Endothelial cell (in vitro differentiated cells): ENCODE measurements at regions not wholly inside any gene's neighbourhood (a gene's known extent, or its start where the extent isn't known, plus 50 kb on each side); places are given as distances from the start of the nearest gene placed in this dataset.

Experiments used
- DNase-seq: peaks from one replicate; pipeline ENCODE4 v3.0.0; 2021; ENCODE audit warnings: low spot score
- H3K27ac Mint-ChIP-seq: one replicate; pipeline ENCODE4 v1.8.0; 2021; ENCODE audit warnings: mixed read lengths, inconsistent platforms; ENCODE audit not compliant: unreplicated experiment
- H3K27me3 Mint-ChIP-seq: one replicate; pipeline ENCODE4 v1.8.0; 2021; ENCODE audit warnings: mild to moderate bottlenecking, moderate library complexity, mixed read lengths, inconsistent platforms; ENCODE audit not compliant: unreplicated experiment
- H3K36me3 Mint-ChIP-seq: one replicate; pipeline ENCODE4 v1.8.0; 2021; ENCODE audit warnings: mild to moderate bottlenecking, low read depth, mixed read lengths, inconsistent platforms; ENCODE audit not compliant: unreplicated experiment
- H3K4me1 Mint-ChIP-seq: one replicate; pipeline ENCODE4 v1.8.0; 2021; ENCODE audit warnings: mild to moderate bottlenecking, mixed read lengths, inconsistent platforms; ENCODE audit not compliant: unreplicated experiment
- H3K4me3 Mint-ChIP-seq: one replicate; pipeline ENCODE4 v1.8.0; 2021; ENCODE audit warnings: mild to moderate bottlenecking, mixed read lengths, inconsistent platforms; ENCODE audit not compliant: unreplicated experiment
- H3K9me3 Mint-ChIP-seq: one replicate; pipeline ENCODE4 v1.8.0; 2021; ENCODE audit warnings: mixed read lengths, inconsistent platforms; ENCODE audit not compliant: unreplicated experiment
- CTCF ChIP-seq: fragments of 200-600 bp; sonication (generic); IDR thresholded peaks from one replicate; pipeline ENCODE4 v1.5.0; 2021; ENCODE audit warnings: antibody characterized with exemption; ENCODE audit not compliant: unreplicated experiment

- Mint-ChIP-seq H3K9me3 (no peaks in the 10 kb centered on the region), H3K27ac (no peak overlapping the region), H3K4me3 (no peak overlapping the region), H3K27me3 (peaks cover 17% of the 10 kb centered on the region), H3K36me3 (no peaks in the 10 kb centered on the region), H3K4me1 (no peaks in the 10 kb centered on the region)
- TF ChIP-seq CTCF: no peak
- no peak for DNase-seq
Observed at GRCh38 chr2:238969857-238970256, 122.0 kb downstream of the TWIST2 start.

GRCh38 chr2:238970553-238971081 is 122.7 kb downstream of the TWIST2 start:
- Mint-ChIP-seq H3K4me1 (no peaks in the 10 kb centered on the region), H3K27me3 (peaks cover 16% of the 10 kb centered on the region), H3K36me3 (no peaks in the 10 kb centered on the region), H3K27ac (no peak overlapping the region), H3K4me3 (no peak overlapping the region), H3K9me3 (no peaks in the 10 kb centered on the region)
- DNase-seq: peak; percentile 81
- TF ChIP-seq CTCF: peak; percentile 96

- Mint-ChIP-seq H3K36me3 (no peaks in the 10 kb centered on the region), H3K9me3 (no peaks in the 10 kb centered on the region), H3K27me3 (peaks cover 10% of the 10 kb centered on the region), H3K27ac (no peak overlapping the region), H3K4me3 (no peak overlapping the region), H3K4me1 (no peaks in the 10 kb centered on the region)
- no peak for TF ChIP-seq CTCF
- DNase-seq: no peak
Observed at GRCh38 chr2:238971318-238972145, 123.6 kb downstream of the TWIST2 start.

GRCh38 chr2:238972146-238972445 is 124.2 kb downstream of the TWIST2 start:
- H3K4me3 Mint-ChIP-seq: no peak overlapping the region
- no peak overlapping the region for H3K27ac Mint-ChIP-seq
- H3K9me3 Mint-ChIP-seq: no peaks in the 10 kb centered on the region
- DNase-seq: no peak
- H3K27me3 Mint-ChIP-seq: peaks cover 10% of the 10 kb centered on the region
- H3K4me1 Mint-ChIP-seq: no peaks in the 10 kb centered on the region
- H3K36me3 Mint-ChIP-seq: no peaks in the 10 kb centered on the region
- TF ChIP-seq CTCF: no peak

- no peak overlapping the region for H3K27ac Mint-ChIP-seq
Observed at GRCh38 chr2:238973038-238973739, 125.3 kb downstream of the TWIST2 start.

More at GRCh38 chr2:238973038-238973739, 125.3 kb downstream of the TWIST2 start:
- Mint-ChIP-seq H3K4me3 (no peak overlapping the region), H3K9me3 (no peaks in the 10 kb centered on the region), H3K4me1 (no peaks in the 10 kb centered on the region), H3K27me3 (peaks cover 2% of the 10 kb centered on the region), H3K36me3 (no peaks in the 10 kb centered on the region)
- TF ChIP-seq CTCF: no peak
- no peak for DNase-seq
